ENCODE measurements at regions not wholly inside any gene's neighbourhood (a gene's known extent, or its start where the extent isn't known, plus 50 kb on each side); places are given as distances from the start of the nearest gene placed in this dataset.

- H3K79me2 ChIP-seq (ENCODE audit: control insufficient read depth, insufficient read depth, low read length) = no peaks in the 10 kb centered on the region
- no peak for DNase-seq (ENCODE audit: low read depth, low spot score)
- TF ChIP-seq EZH2 (IDR thresholded peaks at IDR 0.05; ENCODE audit: low read length) (no peak), CTCF (optimal IDR thresholded peaks at IDR 0.05 in 1 of 3, IDR thresholded peaks at IDR 0.05 in 1 of 3, conservative IDR thresholded peaks at IDR 0.05 in 1 of 3; ENCODE audit: extremely low read depth in 1 of 3, insufficient read depth in 2 of 3, low read length in 3 of 3) (no peak)
- H2AFZ ChIP-seq (ENCODE audit: control insufficient read depth, low read length) = no peak overlapping the region
- no peak overlapping the region for H3K4me2 ChIP-seq (ENCODE audit: control insufficient read depth, extremely low read depth, insufficient read depth, low read depth, low read length)
- dilution Hi-C loops (cut with MboI; ENCODE audit: extremely low pct_ligation_motif_present, low sequenced_read_pairs) = no loop called here
- no peak overlapping the region for H3K27ac ChIP-seq (ENCODE audit: control insufficient read depth, insufficient read depth, low read length)
- H3K9me1 ChIP-seq (ENCODE audit: control insufficient read depth, extremely low read depth, insufficient read depth, low read length) = no peaks in the 10 kb centered on the region
- H3K27me3 ChIP-seq (ENCODE audit: control insufficient read depth, extremely low read depth, insufficient read depth, low read length) = no peaks in the 10 kb centered on the region
- H3K9me3 ChIP-seq (ENCODE audit: control insufficient read depth, low read depth, low read length) = no peaks in the 10 kb centered on the region
- no peaks in the 10 kb centered on the region for H4K20me1 ChIP-seq (ENCODE audit: control insufficient read depth, extremely low read depth, insufficient read depth, low read length)
- FAIRE-seq = no peak
- no peaks in the 10 kb centered on the region for H3K36me3 ChIP-seq (ENCODE audit: control insufficient read depth in 2 of 2, extremely low read depth in 1 of 2, insufficient read depth in 2 of 2, low read length in 2 of 2)
- H3K4me3 ChIP-seq (ENCODE audit: control insufficient read depth in 2 of 3, extremely low read depth in 1 of 3, insufficient read depth in 2 of 3, low read depth in 1 of 3, low read length in 3 of 3) = no peak overlapping the region
- H3K9ac ChIP-seq (ENCODE audit: control insufficient read depth, extremely low read depth, insufficient read depth, low read length) = no peak overlapping the region
- H3K4me1 ChIP-seq (ENCODE audit: control insufficient read depth, extremely low read depth, insufficient read depth, low read length) = no peaks in the 10 kb centered on the region
These were observed 99.5 kb upstream of the EPB41L3 start for GRCh38 chr18:5643288-5643687.

- H3K4me3 ChIP-seq (ENCODE audit: control insufficient read depth in 2 of 3, extremely low read depth in 1 of 3, insufficient read depth in 2 of 3, low read depth in 1 of 3, low read length in 3 of 3) = no peak overlapping the region
- H3K9ac ChIP-seq (ENCODE audit: control insufficient read depth, extremely low read depth, insufficient read depth, low read length) = no peak overlapping the region
- H3K9me3 ChIP-seq (ENCODE audit: control insufficient read depth, low read depth, low read length) = no peaks in the 10 kb centered on the region
- no peaks in the 10 kb centered on the region for H3K9me1 ChIP-seq (ENCODE audit: control insufficient read depth, extremely low read depth, insufficient read depth, low read length)
- no peaks in the 10 kb centered on the region for H3K36me3 ChIP-seq (ENCODE audit: control insufficient read depth in 2 of 2, extremely low read depth in 1 of 2, insufficient read depth in 2 of 2, low read length in 2 of 2)
- no peak for DNase-seq (ENCODE audit: low read depth, low spot score)
- dilution Hi-C loops (cut with MboI; ENCODE audit: extremely low pct_ligation_motif_present, low sequenced_read_pairs) = no loop called here
- no peaks in the 10 kb centered on the region for H3K4me1 ChIP-seq (ENCODE audit: control insufficient read depth, extremely low read depth, insufficient read depth, low read length)
- no peak for FAIRE-seq
- no peaks in the 10 kb centered on the region for H3K27me3 ChIP-seq (ENCODE audit: control insufficient read depth, extremely low read depth, insufficient read depth, low read length)
- TF ChIP-seq CTCF (optimal IDR thresholded peaks at IDR 0.05 in 1 of 3, IDR thresholded peaks at IDR 0.05 in 1 of 3, conservative IDR thresholded peaks at IDR 0.05 in 1 of 3; ENCODE audit: extremely low read depth in 1 of 3, insufficient read depth in 2 of 3, low read length in 3 of 3) (no peak), EZH2 (IDR thresholded peaks at IDR 0.05; ENCODE audit: low read length) (no peak)
- H3K27ac ChIP-seq (ENCODE audit: control insufficient read depth, insufficient read depth, low read length) = no peak overlapping the region
- H4K20me1 ChIP-seq (ENCODE audit: control insufficient read depth, extremely low read depth, insufficient read depth, low read length) = no peaks in the 10 kb centered on the region
- H3K4me2 ChIP-seq (ENCODE audit: control insufficient read depth, extremely low read depth, insufficient read depth, low read depth, low read length) = no peak overlapping the region
- H3K79me2 ChIP-seq (ENCODE audit: control insufficient read depth, insufficient read depth, low read length) = no peaks in the 10 kb centered on the region
- no peak overlapping the region for H2AFZ ChIP-seq (ENCODE audit: control insufficient read depth, low read length)
These were observed 97.1 kb upstream of the EPB41L3 start for GRCh38 chr18:5640939-5641338.

All from keratinocyte (primary cell).